Suprapubic skin (tissue), 3 donors: ENCODE measurements at regions not wholly inside any gene's neighbourhood (a gene's known extent, or its start where the extent isn't known, plus 50 kb on each side); places are given as distances from the start of the nearest gene placed in this dataset.

Experiments
- EP300 ChIP-seq: sonication (generic); formaldehyde crosslinking; IDR thresholded peaks from one replicate; pipeline ENCODE4 v1.6.1; 2017; ENCODE audit warnings: antibody characterized with exemption
- POLR2A ChIP-seq, 2 donors: fragments of 450-650 bp; IDR thresholded peaks; one replicate each; pipeline ENCODE4 v1.6.1; 2017; ENCODE audit warnings: antibody characterized with exemption in 2 of 2, mild to moderate bottlenecking in 2 of 2, moderate library complexity in 2 of 2
- TF ChIP-seq, protein P1 (sequence below), 2 donors: fragments of 200-600 bp in 1 of 2; fragments of 450-650 bp in 1 of 2; sonication (generic) in 1 of 2; IDR thresholded peaks; one replicate each; pipeline ENCODE4 v1.5.1; 2016 to 2019; ENCODE audit warnings: antibody characterized with exemption in 2 of 2, mild to moderate bottlenecking in 1 of 2, moderate library complexity in 1 of 2

DNA sequence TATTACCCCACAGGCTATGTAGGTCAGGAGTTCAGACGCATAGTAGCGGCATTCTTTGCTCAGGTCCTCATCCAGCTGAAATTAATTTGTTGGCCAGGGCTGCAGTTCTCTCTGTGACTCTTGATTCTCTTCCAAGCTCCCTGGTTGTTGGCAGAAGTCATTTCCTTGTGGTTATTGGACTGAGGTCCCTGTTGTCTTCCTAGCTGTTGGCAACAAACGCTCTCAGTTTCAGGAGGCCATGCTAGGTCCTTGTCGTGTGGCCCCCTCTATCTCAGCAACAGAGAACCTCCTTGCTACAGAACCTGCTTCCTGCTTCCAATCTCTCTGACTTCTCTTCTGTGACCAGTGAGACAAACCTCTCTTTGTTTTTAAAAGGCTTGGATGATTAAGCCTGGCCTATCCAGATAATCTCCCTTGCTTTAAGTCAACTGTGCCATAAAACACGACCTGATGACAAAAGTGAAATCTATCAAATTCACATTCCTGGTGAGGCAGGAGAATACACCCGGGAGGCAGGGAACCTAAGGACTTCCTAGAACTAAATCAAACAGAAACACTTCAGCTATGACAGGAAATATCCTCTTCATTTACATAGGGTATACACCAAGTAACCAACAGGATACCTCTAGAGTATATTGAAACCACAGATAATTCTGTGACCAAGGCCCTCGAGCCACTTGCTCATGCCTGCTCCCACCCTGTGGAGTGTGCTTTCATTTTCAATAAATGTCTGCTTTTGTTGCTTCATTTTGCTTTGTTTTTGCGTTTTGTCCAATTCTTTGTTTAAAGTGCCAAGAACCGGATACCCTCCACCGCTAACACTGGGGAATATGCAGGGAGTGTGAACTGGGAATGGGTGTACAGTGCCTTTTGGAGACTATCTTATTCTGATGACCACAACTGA is 196.0 kb downstream of the BTBD3 start:
- TF ChIP-seq, protein P1, sequence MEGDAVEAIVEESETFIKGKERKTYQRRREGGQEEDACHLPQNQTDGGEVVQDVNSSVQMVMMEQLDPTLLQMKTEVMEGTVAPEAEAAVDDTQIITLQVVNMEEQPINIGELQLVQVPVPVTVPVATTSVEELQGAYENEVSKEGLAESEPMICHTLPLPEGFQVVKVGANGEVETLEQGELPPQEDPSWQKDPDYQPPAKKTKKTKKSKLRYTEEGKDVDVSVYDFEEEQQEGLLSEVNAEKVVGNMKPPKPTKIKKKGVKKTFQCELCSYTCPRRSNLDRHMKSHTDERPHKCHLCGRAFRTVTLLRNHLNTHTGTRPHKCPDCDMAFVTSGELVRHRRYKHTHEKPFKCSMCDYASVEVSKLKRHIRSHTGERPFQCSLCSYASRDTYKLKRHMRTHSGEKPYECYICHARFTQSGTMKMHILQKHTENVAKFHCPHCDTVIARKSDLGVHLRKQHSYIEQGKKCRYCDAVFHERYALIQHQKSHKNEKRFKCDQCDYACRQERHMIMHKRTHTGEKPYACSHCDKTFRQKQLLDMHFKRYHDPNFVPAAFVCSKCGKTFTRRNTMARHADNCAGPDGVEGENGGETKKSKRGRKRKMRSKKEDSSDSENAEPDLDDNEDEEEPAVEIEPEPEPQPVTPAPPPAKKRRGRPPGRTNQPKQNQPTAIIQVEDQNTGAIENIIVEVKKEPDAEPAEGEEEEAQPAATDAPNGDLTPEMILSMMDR (IDR thresholded peaks at IDR 0.05), result no peak
- no peak for TF ChIP-seq POLR2A (IDR thresholded peaks at IDR 0.05)
- no peak for TF ChIP-seq EP300
